K562 (cell line): ENCODE measurements at regions not wholly inside any gene's neighbourhood (a gene's known extent, or its start where the extent isn't known, plus 50 kb on each side); places are given as distances from the start of the nearest gene placed in this dataset.

ENCODE experiments used
- ATF2 ChIP-seq: sonication (generic); formaldehyde crosslinking; IDR thresholded peaks from 2 replicates; pipeline ENCODE4 v1.8.1; 2022; ENCODE audit warnings: missing genetic modification reagents
- CTCF ChIP-seq, 3 experiments: IDR thresholded peaks in 2 of 3; conservative IDR thresholded peaks in 1 of 3; 2 replicates each; pipeline ENCODE4 v1.5.1; 2011 to 2012; ENCODE audit warnings: low read length in 3 of 3, mild to moderate bottlenecking in 3 of 3, control low read depth in 2 of 3, improper control_type of control experiment in 1 of 3, inconsistent platforms in 1 of 3, low read depth in 1 of 3, mixed read lengths in 1 of 3, moderate library complexity in 1 of 3; ENCODE audit not compliant: insufficient read depth in 2 of 3
- CXXC5 ChIP-seq: fragments of 250-450 bp; sonication (Bioruptor Pico); IDR thresholded peaks from 2 replicates; pipeline ENCODE4 v1.8.0; 2022; ENCODE audit warnings: inconsistent platforms, mild to moderate bottlenecking, moderate library complexity
- IRF2 ChIP-seq: sonication (generic); formaldehyde crosslinking; IDR thresholded peaks from 2 replicates; pipeline ENCODE4 v1.8.1; 2022; ENCODE audit warnings: mild to moderate bottlenecking, missing genetic modification reagents
- PCBP2 ChIP-seq: fragments of 200-400 bp; formaldehyde crosslinking; IDR thresholded peaks from 2 replicates; pipeline ENCODE4 v1.6.1; 2018; ENCODE audit warnings: low read length, low read depth, mild to moderate bottlenecking, moderate library complexity; ENCODE audit not compliant: poor library complexity, severe bottlenecking
- PHF8 ChIP-seq: fragments of 200-600 bp; sonication (generic); IDR thresholded peaks from 2 replicates; pipeline ENCODE4 v1.6.1; 2012; ENCODE audit warnings: mixed run types, mild to moderate bottlenecking, inconsistent platforms, low read length, moderate library complexity, borderline replicate concordance
- SIX5 ChIP-seq, 2 experiments: IDR thresholded peaks; 2 replicates each; pipeline ENCODE4 v1.6.1; 2011; ENCODE audit warnings: low read length in 2 of 2, borderline replicate concordance in 1 of 2, low read depth in 1 of 2, mild to moderate bottlenecking in 1 of 2, moderate library complexity in 1 of 2; ENCODE audit not compliant: insufficient read depth in 1 of 2
- SPI1 ChIP-seq: IDR thresholded peaks from 2 replicates; pipeline ENCODE4 v1.6.1; 2011; ENCODE audit warnings: low read depth, low read length, control low read depth, borderline replicate concordance
- SRSF1 ChIP-seq: fragments of 200-400 bp; formaldehyde crosslinking; IDR thresholded peaks from 2 replicates; pipeline ENCODE4 v1.6.1; 2017; ENCODE audit warnings: mild to moderate bottlenecking, low read depth, low read length, moderate library complexity
- TAF15 ChIP-seq: fragments of 200-400 bp; formaldehyde crosslinking; IDR thresholded peaks from 2 replicates; pipeline ENCODE4 v1.6.1; 2017; ENCODE audit warnings: mild to moderate bottlenecking, low read depth, low read length, moderate library complexity
- YY1 ChIP-seq, 3 experiments: IDR thresholded peaks; 2 replicates each; pipeline ENCODE4 v1.6.1; 2011; ENCODE audit warnings: low read length in 2 of 3, mild to moderate bottlenecking in 2 of 3, moderate library complexity in 2 of 3, borderline replicate concordance in 1 of 3, control low read depth in 1 of 3, low read depth in 1 of 3; ENCODE audit not compliant: insufficient read depth in 3 of 3, insufficient replicate concordance in 2 of 3, control insufficient read depth in 1 of 3, insufficient read length in 1 of 3; ENCODE audit errors: extremely low read depth in 1 of 3
- ZNF445 ChIP-seq: fragments of 250-450 bp; sonication (Bioruptor Pico); IDR thresholded peaks from 2 replicates; pipeline ENCODE4 v1.4.0; 2020; ENCODE audit warnings: low read depth, mild to moderate bottlenecking, moderate library complexity

GRCh38 chr3:106018102-106018501, 149.3 kb upstream of the CBLB start:
- TF ChIP-seq CTCF (IDR thresholded peaks at IDR 0.05 in 2 of 3, conservative IDR thresholded peaks at IDR 0.05 in 1 of 3; ENCODE audit: insufficient read depth in 2 of 3, low read depth in 1 of 3, low read length in 3 of 3), result no peak
- no peak for TF ChIP-seq SPI1
- TF ChIP-seq CXXC5 (CRISPR knock-in tag), result no peak
- no peak for TF ChIP-seq SRSF1
- TF ChIP-seq TAF15, result no peak
- no peak for TF ChIP-seq PHF8
- TF ChIP-seq YY1 (IDR thresholded peaks at IDR 0.05; ENCODE audit: borderline replicate concordance in 1 of 3, control insufficient read depth in 1 of 3, extremely low read depth in 1 of 3, insufficient read depth in 3 of 3, insufficient read length in 1 of 3, insufficient replicate concordance in 2 of 3, low read depth in 1 of 3, low read length in 2 of 3), result no peak
- TF ChIP-seq ZNF445 (CRISPR knock-in tag), result no peak
- TF ChIP-seq IRF2, result no peak
- no peak for TF ChIP-seq PCBP2
- no peak for TF ChIP-seq SIX5 (IDR thresholded peaks at IDR 0.05; ENCODE audit: borderline replicate concordance in 1 of 2, insufficient read depth in 1 of 2, low read depth in 1 of 2, low read length in 2 of 2)
- no peak for TF ChIP-seq ATF2 (CRISPR knock-in tag)
